ENCODE measurements at regions not wholly inside any gene's neighbourhood (a gene's known extent, or its start where the extent isn't known, plus 50 kb on each side); places are given as distances from the start of the nearest gene placed in this dataset.
A peak's percentile ranks its signal among the peaks of the same experiment; 100 is the strongest.

DNA sequence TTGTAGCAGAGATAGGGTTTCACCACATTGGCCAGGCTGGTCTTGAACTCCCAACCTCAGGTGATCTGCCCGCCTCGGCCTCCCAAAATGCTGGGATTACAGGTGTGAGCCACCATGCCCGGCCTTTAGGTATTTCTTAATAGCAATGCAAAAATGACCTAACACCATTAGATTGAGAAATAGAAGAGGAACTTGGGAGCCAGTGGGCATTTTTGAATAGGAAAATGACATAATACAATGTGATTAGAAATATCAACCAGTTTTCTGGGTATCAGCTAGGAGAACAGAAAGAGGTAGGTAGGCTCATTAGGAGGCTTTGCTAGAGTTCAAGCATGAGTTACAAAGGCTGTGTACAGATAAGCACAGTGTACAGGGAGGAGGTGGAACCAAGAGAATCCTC is 101.8 kb upstream of the TBC1D5 start:
- no peak overlapping the region for H2AFZ ChIP-seq (ENCODE audit: low read depth, low read length)
- Mint-ChIP-seq H3K4me1 (ENCODE audit: low read depth, unreplicated experiment) (peaks cover 3% of the 10 kb centered on the region), H3K4me3 (ENCODE audit: unreplicated experiment) (no peak overlapping the region), H3K27ac (ENCODE audit: unreplicated experiment) (no peak overlapping the region), H3K27me3 (ENCODE audit: low read depth, unreplicated experiment) (no peaks in the 10 kb centered on the region), H3K9me3 (ENCODE audit: unreplicated experiment) (no peaks in the 10 kb centered on the region), H3K36me3 (ENCODE audit: low read depth, unreplicated experiment) (no peaks in the 10 kb centered on the region)
- H3K36me3 ChIP-seq (ENCODE audit: insufficient read depth, low read length), result no peaks in the 10 kb centered on the region
- H3K79me2 ChIP-seq (ENCODE audit: insufficient read depth, low read length), result no peaks in the 10 kb centered on the region
- no peak for TF ChIP-seq EZH2 (IDR thresholded peaks at IDR 0.05; ENCODE audit: insufficient read depth, low read length)
- TF ChIP-seq, protein P1, sequence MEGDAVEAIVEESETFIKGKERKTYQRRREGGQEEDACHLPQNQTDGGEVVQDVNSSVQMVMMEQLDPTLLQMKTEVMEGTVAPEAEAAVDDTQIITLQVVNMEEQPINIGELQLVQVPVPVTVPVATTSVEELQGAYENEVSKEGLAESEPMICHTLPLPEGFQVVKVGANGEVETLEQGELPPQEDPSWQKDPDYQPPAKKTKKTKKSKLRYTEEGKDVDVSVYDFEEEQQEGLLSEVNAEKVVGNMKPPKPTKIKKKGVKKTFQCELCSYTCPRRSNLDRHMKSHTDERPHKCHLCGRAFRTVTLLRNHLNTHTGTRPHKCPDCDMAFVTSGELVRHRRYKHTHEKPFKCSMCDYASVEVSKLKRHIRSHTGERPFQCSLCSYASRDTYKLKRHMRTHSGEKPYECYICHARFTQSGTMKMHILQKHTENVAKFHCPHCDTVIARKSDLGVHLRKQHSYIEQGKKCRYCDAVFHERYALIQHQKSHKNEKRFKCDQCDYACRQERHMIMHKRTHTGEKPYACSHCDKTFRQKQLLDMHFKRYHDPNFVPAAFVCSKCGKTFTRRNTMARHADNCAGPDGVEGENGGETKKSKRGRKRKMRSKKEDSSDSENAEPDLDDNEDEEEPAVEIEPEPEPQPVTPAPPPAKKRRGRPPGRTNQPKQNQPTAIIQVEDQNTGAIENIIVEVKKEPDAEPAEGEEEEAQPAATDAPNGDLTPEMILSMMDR (IDR thresholded peaks at IDR 0.05; ENCODE audit: insufficient read depth, low read depth, low read length), result no peak
- H3K4me2 ChIP-seq (ENCODE audit: low read length), result no peak overlapping the region
- DNase-seq (ENCODE audit: low read depth), result no peak
- no peaks in the 10 kb centered on the region for H3K9me3 ChIP-seq (ENCODE audit: insufficient read depth, low read depth, low read length)
- H3K27ac ChIP-seq (ENCODE audit: low read depth, low read length), result no peak overlapping the region
- H3K4me1 ChIP-seq (ENCODE audit: insufficient read depth, low read length), result no peaks in the 10 kb centered on the region
- no peaks in the 10 kb centered on the region for H3K27me3 ChIP-seq (ENCODE audit: insufficient read depth, low read length)
- FAIRE-seq, result no peak
- H4K20me1 ChIP-seq (ENCODE audit: insufficient read depth, low read length), result no peaks in the 10 kb centered on the region
- H3K9ac ChIP-seq (ENCODE audit: low read length), result no peak overlapping the region
- no peak overlapping the region for H3K4me3 ChIP-seq (ENCODE audit: insufficient read depth, low read depth, low read length)

DNA sequence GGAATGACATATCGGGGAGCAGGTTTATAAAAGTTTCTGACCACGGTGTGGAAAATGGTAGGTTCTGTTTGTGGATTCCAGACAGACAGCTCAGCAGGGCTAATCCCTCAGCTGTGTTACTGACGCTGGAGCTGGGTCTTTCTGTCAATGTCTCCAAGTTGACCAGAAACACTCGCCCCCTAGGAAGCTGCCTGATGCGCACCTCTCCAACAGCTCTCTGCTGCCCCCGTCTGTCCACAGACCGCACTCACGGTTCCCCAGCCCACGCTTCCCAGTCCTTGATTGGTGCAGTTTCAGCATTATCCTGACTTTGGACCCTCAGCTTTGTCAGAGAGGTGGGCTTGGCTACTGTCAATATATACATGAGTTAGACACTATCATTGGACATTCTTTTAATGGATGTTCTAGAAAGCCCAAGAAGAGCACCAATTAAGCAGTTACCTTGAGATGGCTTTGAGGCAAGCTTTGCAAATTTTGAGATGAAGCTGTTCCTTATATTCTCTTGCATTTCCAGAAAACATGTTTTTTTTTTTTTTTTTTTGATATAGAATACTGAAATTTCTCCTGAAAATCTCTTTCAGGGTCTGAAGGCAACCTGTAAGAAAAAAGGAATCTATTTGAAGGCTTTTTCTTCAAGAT is 98.9 kb upstream of the TBC1D5 start:
- Histone ChIP-seq H3K4me2 (ENCODE audit: low read length) (peak overlapping the region; percentile 4), H3K9me3 (ENCODE audit: insufficient read depth, low read depth, low read length) (no peaks in the 10 kb centered on the region), H3K4me3 (ENCODE audit: insufficient read depth, low read depth, low read length) (no peak overlapping the region), H3K9ac (ENCODE audit: low read length) (no peak overlapping the region), H4K20me1 (ENCODE audit: insufficient read depth, low read length) (no peaks in the 10 kb centered on the region), H3K27ac (ENCODE audit: low read depth, low read length) (no peak overlapping the region), H3K79me2 (ENCODE audit: insufficient read depth, low read length) (no peaks in the 10 kb centered on the region), H3K27me3 (ENCODE audit: insufficient read depth, low read length) (no peaks in the 10 kb centered on the region), H3K4me1 (ENCODE audit: insufficient read depth, low read length) (no peaks in the 10 kb centered on the region), H3K36me3 (ENCODE audit: insufficient read depth, low read length) (no peaks in the 10 kb centered on the region), H2AFZ (ENCODE audit: low read depth, low read length) (peak overlapping the region; percentile 32)
- Mint-ChIP-seq H3K4me1 (ENCODE audit: low read depth, unreplicated experiment) (peaks cover under 1% of the 10 kb centered on the region), H3K4me3 (ENCODE audit: unreplicated experiment) (no peak overlapping the region), H3K36me3 (ENCODE audit: low read depth, unreplicated experiment) (no peaks in the 10 kb centered on the region), H3K9me3 (ENCODE audit: unreplicated experiment) (no peaks in the 10 kb centered on the region), H3K27ac (ENCODE audit: unreplicated experiment) (no peak overlapping the region), H3K27me3 (ENCODE audit: low read depth, unreplicated experiment) (no peaks in the 10 kb centered on the region)
- TF ChIP-seq EZH2 (IDR thresholded peaks at IDR 0.05; ENCODE audit: insufficient read depth, low read length), result no peak
- TF ChIP-seq, protein P1 (IDR thresholded peaks at IDR 0.05; ENCODE audit: insufficient read depth, low read depth, low read length), result peak; percentile 95
- DNase-seq (ENCODE audit: low read depth) (peak; percentile 18), FAIRE-seq (no peak)

GRCh38 chr3:17840651-17841050 is 98.2 kb upstream of the TBC1D5 start:
- no peak overlapping the region for H3K4me3 ChIP-seq (ENCODE audit: insufficient read depth, low read depth, low read length)
- H3K4me1 Mint-ChIP-seq (ENCODE audit: low read depth, unreplicated experiment), result no peaks in the 10 kb centered on the region

More at GRCh38 chr3:17840651-17841050, 98.2 kb upstream of the TBC1D5 start:
- no peak overlapping the region for H3K9ac ChIP-seq (ENCODE audit: low read length)
- DNase-seq (ENCODE audit: low read depth), result no peak
- H3K27me3 ChIP-seq (ENCODE audit: insufficient read depth, low read length), result no peaks in the 10 kb centered on the region
- H3K9me3 ChIP-seq (ENCODE audit: insufficient read depth, low read depth, low read length), result no peaks in the 10 kb centered on the region
- H3K36me3 Mint-ChIP-seq (ENCODE audit: low read depth, unreplicated experiment), result no peaks in the 10 kb centered on the region
- no peak overlapping the region for H3K4me3 Mint-ChIP-seq (ENCODE audit: unreplicated experiment)
- H4K20me1 ChIP-seq (ENCODE audit: insufficient read depth, low read length), result no peaks in the 10 kb centered on the region
- H3K4me2 ChIP-seq (ENCODE audit: low read length), result peak overlapping the region; percentile 4
- H3K27ac Mint-ChIP-seq (ENCODE audit: unreplicated experiment), result no peak overlapping the region
- TF ChIP-seq, protein P1 (IDR thresholded peaks at IDR 0.05; ENCODE audit: insufficient read depth, low read depth, low read length), result no peak
- no peak for TF ChIP-seq EZH2 (IDR thresholded peaks at IDR 0.05; ENCODE audit: insufficient read depth, low read length)
- FAIRE-seq, result no peak
- H3K4me1 ChIP-seq (ENCODE audit: insufficient read depth, low read length), result no peaks in the 10 kb centered on the region
- H2AFZ ChIP-seq (ENCODE audit: low read depth, low read length), result no peak overlapping the region
- H3K79me2 ChIP-seq (ENCODE audit: insufficient read depth, low read length), result no peaks in the 10 kb centered on the region
- no peak overlapping the region for H3K27ac ChIP-seq (ENCODE audit: low read depth, low read length)
- no peaks in the 10 kb centered on the region for H3K9me3 Mint-ChIP-seq (ENCODE audit: unreplicated experiment)
- no peaks in the 10 kb centered on the region for H3K36me3 ChIP-seq (ENCODE audit: insufficient read depth, low read length)
- H3K27me3 Mint-ChIP-seq (ENCODE audit: low read depth, unreplicated experiment), result no peaks in the 10 kb centered on the region

Measured in astrocyte (in vitro differentiated cells and primary cell).